ENCODE measurements at regions not wholly inside any gene's neighbourhood (a gene's known extent, or its start where the extent isn't known, plus 50 kb on each side); places are given as distances from the start of the nearest gene placed in this dataset.

DNA sequence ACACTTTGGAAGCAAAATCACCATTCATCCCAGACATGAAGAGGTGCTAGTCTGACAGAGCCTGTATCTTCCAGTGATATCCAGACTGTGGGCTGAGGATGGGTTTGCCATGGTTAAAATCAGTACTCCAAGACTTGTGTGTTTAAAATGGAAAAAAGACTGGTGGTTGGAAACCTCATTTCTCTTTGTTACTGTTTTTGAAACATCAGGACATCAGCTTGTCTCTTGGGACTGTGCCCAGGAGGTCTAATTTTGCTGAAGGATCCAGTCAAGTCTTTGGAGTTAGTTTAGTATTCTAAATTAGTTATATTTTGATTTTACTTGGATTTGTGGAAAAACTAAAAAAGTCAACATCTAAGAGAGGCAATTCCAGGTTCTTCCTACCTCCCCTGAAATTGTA lies 578.4 kb downstream of the PLCL1 start:
- TF ChIP-seq TAF1 (IDR thresholded peaks at IDR 0.05; ENCODE audit: low read depth, low read length), result no peak
- no peak for TF ChIP-seq POLR2AphosphoS5 (IDR thresholded peaks at IDR 0.05; ENCODE audit: low read depth, low read length)
- no peak for TF ChIP-seq POLR2A (IDR thresholded peaks at IDR 0.05; ENCODE audit: low read depth, low read length)
- TF ChIP-seq SPI1 (IDR thresholded peaks at IDR 0.05; ENCODE audit: low read depth, low read length), result no peak
- no peak for TF ChIP-seq POU2F2 (IDR thresholded peaks at IDR 0.05; ENCODE audit: low read depth, low read length)
- no peak for TF ChIP-seq PAX5 (IDR thresholded peaks at IDR 0.05; ENCODE audit: insufficient read depth, low read length, severe bottlenecking)

Measured in GM12891 (cell line).